ENCODE measurements at regions not wholly inside any gene's neighbourhood (a gene's known extent, or its start where the extent isn't known, plus 50 kb on each side); places are given as distances from the start of the nearest gene placed in this dataset.

DNA sequence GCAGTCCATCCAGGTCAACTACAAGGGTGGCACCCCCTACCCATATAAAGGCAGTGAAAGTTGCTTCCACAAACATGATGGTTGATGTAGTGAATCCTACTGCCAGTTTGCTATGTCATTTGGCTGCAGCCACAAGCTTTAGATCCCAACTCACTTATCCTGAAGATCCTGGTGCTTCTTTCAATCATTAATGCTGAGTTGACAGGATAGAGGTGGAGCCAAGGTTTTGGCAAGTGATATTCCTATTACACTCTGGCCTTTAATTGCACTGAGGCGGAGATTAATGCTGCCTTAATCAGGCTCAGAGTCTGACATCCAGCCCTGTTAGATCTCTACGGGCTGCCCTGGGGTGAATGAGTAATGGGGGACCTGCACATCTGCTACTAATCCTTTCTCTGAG is 542.4 kb upstream of the ARX start:
- in situ Hi-C loops (cut with MboI) (no loop called here), intact Hi-C loops (cut with micrococcal nuclease) (no loop called here)
- FAIRE-seq = no peak
- H3K9me1 ChIP-seq (ENCODE audit: control insufficient read depth, insufficient read depth, low read length) = no peaks in the 10 kb centered on the region
- no peak for DNase-seq (ENCODE audit: extremely low read depth in 1 of 4, low spot score in 3 of 4)
- H3K4me2 ChIP-seq (ENCODE audit: insufficient read depth, low read length) = no peak overlapping the region
- H3K9ac ChIP-seq (ENCODE audit: insufficient read depth in 1 of 2, low read depth in 2 of 2, low read length in 2 of 2) = no peak overlapping the region
- H3K9me3 ChIP-seq (replicated peaks; ENCODE audit: control insufficient read depth, insufficient read depth, low read depth, low read length) = no peaks in the 10 kb centered on the region
- BruUV-seq (replicated peaks) = no TSS peak
- ChIA-PET CTCF (ENCODE audit: low intra/inter-chr PET ratio) (no interaction called here), POLR2A (no interaction called here)
- H4K20me1 ChIP-seq (replicated peaks; ENCODE audit: control insufficient read depth, insufficient read depth, low read length) = no peaks in the 10 kb centered on the region
- no peaks in the 10 kb centered on the region for H3K4me1 ChIP-seq (replicated peaks in 1 of 2; ENCODE audit: control insufficient read depth in 2 of 2, insufficient read depth in 2 of 2, low read length in 2 of 2)
- H3K27me3 ChIP-seq (ENCODE audit: control insufficient read depth in 2 of 2, insufficient read depth in 2 of 2, low read length in 2 of 2) = no peaks in the 10 kb centered on the region
- no peaks in the 10 kb centered on the region for H3K36me3 ChIP-seq (ENCODE audit: control insufficient read depth, insufficient read depth, low read length)
- ATAC-seq = no peak
- TF ChIP-seq MEIS2 (IDR thresholded peaks at IDR 0.05; ENCODE audit: partially characterized antibody) (no peak), ZFPM2 (CRISPR knock-in tag; IDR thresholded peaks at IDR 0.05) (no peak), MCM2 (IDR thresholded peaks at IDR 0.05; ENCODE audit: low read depth) (no peak), LEF1 (IDR thresholded peaks at IDR 0.05) (no peak), ATF4 (CRISPR knock-in tag; IDR thresholded peaks at IDR 0.05) (no peak), MAFF (IDR thresholded peaks at IDR 0.05; ENCODE audit: low read length) (0 out of 2 replicates have a peak, but pooled peaks have one; percentile 15), ZNF79 (CRISPR knock-in tag; IDR thresholded peaks at IDR 0.05; ENCODE audit: low read depth) (no peak), ZNF316 (IDR thresholded peaks at IDR 0.05) (peak; percentile 10; the same call in 1 of the 2 replicates)
- WGBS (ENCODE audit: insufficient coverage, low coverage, missing lambda C conversion rate) = 0% methylated on average over 2 of the region's 2 CpGs
- H3K27ac ChIP-seq (ENCODE audit: extremely low read depth, low read depth, low read length) = no peak overlapping the region
- H2AFZ ChIP-seq (ENCODE audit: low read depth, low read length) = no peak overlapping the region
- no peaks in the 10 kb centered on the region for H3K79me2 ChIP-seq (ENCODE audit: control insufficient read depth, insufficient read depth, low read length)
- no peak overlapping the region for H3K4me3 ChIP-seq

- Histone ChIP-seq H3K9ac (ENCODE audit: insufficient read depth in 1 of 2, low read depth in 2 of 2, low read length in 2 of 2) (no peak overlapping the region), H3K9me1 (ENCODE audit: control insufficient read depth, insufficient read depth, low read length) (no peaks in the 10 kb centered on the region), H3K79me2 (ENCODE audit: control insufficient read depth, insufficient read depth, low read length) (no peaks in the 10 kb centered on the region), H3K27me3 (ENCODE audit: control insufficient read depth in 2 of 2, insufficient read depth in 2 of 2, low read length in 2 of 2) (no peaks in the 10 kb centered on the region), H4K20me1 (replicated peaks; ENCODE audit: control insufficient read depth, insufficient read depth, low read length) (no peaks in the 10 kb centered on the region), H3K36me3 (ENCODE audit: control insufficient read depth, insufficient read depth, low read length) (no peaks in the 10 kb centered on the region), H3K27ac (ENCODE audit: extremely low read depth, low read depth, low read length) (no peak overlapping the region), H3K9me3 (replicated peaks; ENCODE audit: control insufficient read depth, insufficient read depth, low read depth, low read length) (no peaks in the 10 kb centered on the region), H3K4me1 (replicated peaks in 1 of 2; ENCODE audit: control insufficient read depth in 2 of 2, insufficient read depth in 2 of 2, low read length in 2 of 2) (no peaks in the 10 kb centered on the region), H3K4me2 (ENCODE audit: insufficient read depth, low read length) (no peak overlapping the region), H2AFZ (ENCODE audit: low read depth, low read length) (no peak overlapping the region), H3K4me3 (no peak overlapping the region)
- WGBS (ENCODE audit: insufficient coverage, low coverage, missing lambda C conversion rate) = 0% methylated on average over 1 of the region's 1 CpG
- DNase-seq (ENCODE audit: extremely low read depth in 1 of 4, low spot score in 3 of 4) (no peak), ATAC-seq (no peak), FAIRE-seq (no peak)
- no TSS peak for BruUV-seq (replicated peaks)
- intact Hi-C loops (cut with micrococcal nuclease) (no loop called here), in situ Hi-C loops (cut with MboI) (no loop called here)
- ChIA-PET CTCF (ENCODE audit: low intra/inter-chr PET ratio) (no interaction called here), POLR2A (no interaction called here)
- TF ChIP-seq SMARCE1 (IDR thresholded peaks at IDR 0.05) = no peak
- no peak for TF ChIP-seq IRF1 (CRISPR knock-in tag; IDR thresholded peaks at IDR 0.05; ENCODE audit: borderline replicate concordance)
- TF ChIP-seq ZNF23 (CRISPR knock-in tag; IDR thresholded peaks at IDR 0.05) = no peak
- TF ChIP-seq RFX1 (IDR thresholded peaks at IDR 0.05) = no peak
- no peak for TF ChIP-seq GTF2F1 (IDR thresholded peaks at IDR 0.05; ENCODE audit: low read depth, low read length)
- TF ChIP-seq TOE1 (IDR thresholded peaks at IDR 0.05; ENCODE audit: borderline replicate concordance) = no peak
- TF ChIP-seq TOE1 (CRISPR knock-in tag; IDR thresholded peaks at IDR 0.05; ENCODE audit: borderline replicate concordance, low read depth) = no peak
- no peak for TF ChIP-seq HNRNPUL1 (IDR thresholded peaks at IDR 0.05; ENCODE audit: low read length)
- TF ChIP-seq, protein P1, sequence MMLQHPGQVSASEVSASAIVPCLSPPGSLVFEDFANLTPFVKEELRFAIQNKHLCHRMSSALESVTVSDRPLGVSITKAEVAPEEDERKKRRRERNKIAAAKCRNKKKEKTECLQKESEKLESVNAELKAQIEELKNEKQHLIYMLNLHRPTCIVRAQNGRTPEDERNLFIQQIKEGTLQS (IDR thresholded peaks at IDR 0.05) = no peak
- TF ChIP-seq, protein P1 (CRISPR knock-in tag; conservative IDR thresholded peaks at IDR 0.05) = no peak
- TF ChIP-seq TBL1XR1 (IDR thresholded peaks at IDR 0.05; ENCODE audit: low read length in 2 of 2) = no peak
These were observed 545.4 kb upstream of the ARX start for GRCh38 chrX:25561190-25561589.

All from K562 (cell line).